NOMO-1 (cell line): ENCODE measurements at regions not wholly inside any gene's neighbourhood (a gene's known extent, or its start where the extent isn't known, plus 50 kb on each side); places are given as distances from the start of the nearest gene placed in this dataset.

Experiments used
- DNase-seq, 2 experiments: peaks; one replicate each; lab custom pipeline; 2025; ENCODE audit not compliant: unreplicated experiment in 2 of 2; lab: John Stamatoyannopoulos, UW

GRCh38 chr2:118479020-118479419 is 368.4 kb downstream of the EN1 start:
- no peak for DNase-seq

- peak in 1 of 2 experiments; percentile 3 for DNase-seq
These were observed 370.2 kb downstream of the EN1 start for GRCh38 chr2:118477111-118477862.

- DNase-seq = no peak
These were observed 371.7 kb downstream of the EN1 start for GRCh38 chr2:118475622-118476205.

GRCh38 chr2:118474541-118474920 is 372.9 kb downstream of the EN1 start:
- no peak for DNase-seq

- DNase-seq = no peak
These were observed 373.5 kb downstream of the EN1 start for GRCh38 chr2:118473846-118474540.

- no peak for DNase-seq
These were observed 374.2 kb downstream of the EN1 start for GRCh38 chr2:118473241-118473640.

- DNase-seq = no peak
These were observed 377.2 kb downstream of the EN1 start for GRCh38 chr2:118470297-118470696.

- no peak for DNase-seq
These were observed 378.3 kb downstream of the EN1 start for GRCh38 chr2:118469103-118469502.

GRCh38 chr2:118464546-118465265 is 376.4 kb downstream of the INSIG2 start:
- no peak for DNase-seq

- no peak for DNase-seq
These were observed 375.8 kb downstream of the INSIG2 start for GRCh38 chr2:118464046-118464445.

GRCh38 chr2:118460425-118460824 is 372.2 kb downstream of the INSIG2 start:
- DNase-seq = no peak

GRCh38 chr2:118459426-118459825 is 371.2 kb downstream of the INSIG2 start:
- DNase-seq = no peak

GRCh38 chr2:118457951-118458350 is 369.7 kb downstream of the INSIG2 start:
- no peak for DNase-seq

- no peak for DNase-seq
These were observed 361.1 kb downstream of the INSIG2 start for GRCh38 chr2:118449401-118449800.

GRCh38 chr2:118443596-118443995 is 355.3 kb downstream of the INSIG2 start:
- no peak for DNase-seq

- DNase-seq = no peak
These were observed 354.8 kb downstream of the INSIG2 start for GRCh38 chr2:118442996-118443553.

GRCh38 chr2:118442046-118442445 is 353.8 kb downstream of the INSIG2 start:
- DNase-seq = no peak

- no peak for DNase-seq
These were observed 352.3 kb downstream of the INSIG2 start for GRCh38 chr2:118440404-118441098.

GRCh38 chr2:118437501-118437900 is 349.2 kb downstream of the INSIG2 start:
- no peak for DNase-seq

- no peak for DNase-seq
These were observed 343.7 kb downstream of the INSIG2 start for GRCh38 chr2:118431997-118432396.
